ENCODE measurements at regions not wholly inside any gene's neighbourhood (a gene's known extent, or its start where the extent isn't known, plus 50 kb on each side); places are given as distances from the start of the nearest gene placed in this dataset.

GRCh38 chr18:37783771-37784170 lies 218.2 kb upstream of the CELF4 start:
- Mint-ChIP-seq H3K4me1 (ENCODE audit: low read depth) (no peaks in the 10 kb centered on the region), H3K9me3 (no peaks in the 10 kb centered on the region), H3K27ac (no peak overlapping the region), H3K4me3 (no peak overlapping the region), H3K27me3 (no peaks in the 10 kb centered on the region), H3K36me3 (ENCODE audit: low read depth) (no peaks in the 10 kb centered on the region)
- intact Hi-C loops (cut with micrococcal nuclease), result no loop called here

- Mint-ChIP-seq H3K27me3 (no peaks in the 10 kb centered on the region), H3K9me3 (no peaks in the 10 kb centered on the region), H3K4me3 (no peak overlapping the region), H3K4me1 (ENCODE audit: low read depth) (no peaks in the 10 kb centered on the region), H3K27ac (no peak overlapping the region), H3K36me3 (ENCODE audit: low read depth) (no peaks in the 10 kb centered on the region)
- intact Hi-C loops (cut with micrococcal nuclease), result loop anchor here (5.0 kb wide), 1 partner anchor 1793 kb away; no protein-coding TSS in a partner anchor
Observed at GRCh38 chr18:37779220-37779619, 213.6 kb upstream of the CELF4 start.

DNA sequence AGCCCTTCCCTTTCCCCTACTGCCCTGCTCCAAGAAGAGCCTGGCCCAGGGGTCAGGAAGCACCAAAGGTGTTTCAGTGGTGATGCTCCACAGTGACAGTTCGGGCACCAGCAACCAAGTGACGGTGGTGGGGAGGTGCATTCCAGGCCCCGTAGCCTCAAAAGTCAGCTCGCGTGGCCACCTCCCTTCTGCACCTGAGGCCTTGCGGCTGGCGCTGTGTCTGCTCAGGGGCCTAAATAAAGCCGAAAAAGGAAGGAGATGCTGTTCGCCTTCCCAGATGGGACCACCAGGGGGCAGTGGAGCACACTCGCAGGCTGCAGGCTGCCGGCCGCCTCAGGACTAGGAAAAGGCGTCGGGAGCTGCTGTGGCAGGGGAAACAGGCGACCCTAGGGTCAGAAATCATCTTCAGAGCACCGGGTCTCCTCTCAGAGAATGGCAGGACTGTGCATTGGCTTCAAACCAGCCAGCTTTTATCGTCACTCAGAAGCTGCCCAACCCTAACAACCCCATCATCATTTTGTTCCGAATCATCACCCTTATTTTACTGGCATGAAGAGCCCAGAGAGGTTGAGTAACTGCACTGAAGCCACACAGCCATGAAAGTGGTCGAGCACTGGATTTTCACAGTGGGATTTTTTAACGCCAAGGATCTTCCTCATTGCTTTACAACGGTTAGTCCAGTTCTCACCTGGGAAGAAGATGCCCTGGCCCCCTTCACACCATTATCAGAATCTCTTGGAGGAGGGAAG lies 213.0 kb upstream of the CELF4 start:
- intact Hi-C loops (cut with micrococcal nuclease), result loop anchor here (5.0 kb wide), 1 partner anchor 1794 kb away; no protein-coding TSS in a partner anchor
- H3K4me1 Mint-ChIP-seq (ENCODE audit: low read depth), result no peaks in the 10 kb centered on the region
- H3K9me3 Mint-ChIP-seq, result no peaks in the 10 kb centered on the region
- no peak overlapping the region for H3K4me3 Mint-ChIP-seq
- no peak overlapping the region for H3K27ac Mint-ChIP-seq
- no peaks in the 10 kb centered on the region for H3K36me3 Mint-ChIP-seq (ENCODE audit: low read depth)
- no peaks in the 10 kb centered on the region for H3K27me3 Mint-ChIP-seq

- H3K4me3 Mint-ChIP-seq, result no peak overlapping the region
- intact Hi-C loops (cut with micrococcal nuclease), result no loop called here
- no peak overlapping the region for H3K27ac Mint-ChIP-seq
- H3K36me3 Mint-ChIP-seq (ENCODE audit: low read depth), result no peaks in the 10 kb centered on the region
- no peaks in the 10 kb centered on the region for H3K4me1 Mint-ChIP-seq (ENCODE audit: low read depth)
- no peaks in the 10 kb centered on the region for H3K9me3 Mint-ChIP-seq
- no peaks in the 10 kb centered on the region for H3K27me3 Mint-ChIP-seq
Observed at GRCh38 chr18:37769826-37770225, 204.2 kb upstream of the CELF4 start.

- Mint-ChIP-seq H3K4me3 (no peak overlapping the region), H3K36me3 (ENCODE audit: low read depth) (no peaks in the 10 kb centered on the region), H3K27ac (no peak overlapping the region), H3K9me3 (no peaks in the 10 kb centered on the region), H3K4me1 (ENCODE audit: low read depth) (no peaks in the 10 kb centered on the region), H3K27me3 (no peaks in the 10 kb centered on the region)
- intact Hi-C loops (cut with micrococcal nuclease), result no loop called here
Observed at GRCh38 chr18:37764541-37765288, 199.1 kb upstream of the CELF4 start.

GRCh38 chr18:37762076-37762621 lies 196.6 kb upstream of the CELF4 start:
- intact Hi-C loops (cut with micrococcal nuclease), result no loop called here
- H3K27ac Mint-ChIP-seq, result no peak overlapping the region
- H3K36me3 Mint-ChIP-seq (ENCODE audit: low read depth), result no peaks in the 10 kb centered on the region
- no peaks in the 10 kb centered on the region for H3K4me1 Mint-ChIP-seq (ENCODE audit: low read depth)
- no peaks in the 10 kb centered on the region for H3K27me3 Mint-ChIP-seq
- peaks cover 7% of the 10 kb centered on the region for H3K9me3 Mint-ChIP-seq
- no peak overlapping the region for H3K4me3 Mint-ChIP-seq

DNA sequence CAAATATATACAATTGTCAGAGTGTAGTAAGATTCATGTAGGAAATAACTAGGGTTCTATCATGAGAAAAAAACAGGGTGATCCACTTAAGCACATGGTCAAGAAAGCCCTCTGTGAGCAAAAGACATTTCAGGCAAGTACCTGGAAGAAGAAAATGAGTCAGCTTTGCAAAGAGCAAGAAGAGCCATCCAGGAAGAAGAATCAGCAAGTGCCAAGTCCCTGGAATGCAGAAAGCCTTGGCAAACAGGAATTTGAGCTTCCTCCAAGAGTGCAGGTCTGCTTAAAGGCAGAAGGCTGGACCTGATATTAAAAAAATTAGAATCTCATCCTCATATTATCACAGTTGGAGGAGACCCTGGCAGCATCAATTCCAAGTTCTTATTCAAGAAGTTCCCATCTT lies 188.5 kb upstream of the CELF4 start:
- peaks cover 10% of the 10 kb centered on the region for H3K9me3 Mint-ChIP-seq
- no peak overlapping the region for H3K27ac Mint-ChIP-seq
- intact Hi-C loops (cut with micrococcal nuclease), result no loop called here
- H3K4me3 Mint-ChIP-seq, result no peak overlapping the region
- H3K36me3 Mint-ChIP-seq (ENCODE audit: low read depth), result no peaks in the 10 kb centered on the region
- H3K4me1 Mint-ChIP-seq (ENCODE audit: low read depth), result no peaks in the 10 kb centered on the region
- H3K27me3 Mint-ChIP-seq, result no peaks in the 10 kb centered on the region

DNA sequence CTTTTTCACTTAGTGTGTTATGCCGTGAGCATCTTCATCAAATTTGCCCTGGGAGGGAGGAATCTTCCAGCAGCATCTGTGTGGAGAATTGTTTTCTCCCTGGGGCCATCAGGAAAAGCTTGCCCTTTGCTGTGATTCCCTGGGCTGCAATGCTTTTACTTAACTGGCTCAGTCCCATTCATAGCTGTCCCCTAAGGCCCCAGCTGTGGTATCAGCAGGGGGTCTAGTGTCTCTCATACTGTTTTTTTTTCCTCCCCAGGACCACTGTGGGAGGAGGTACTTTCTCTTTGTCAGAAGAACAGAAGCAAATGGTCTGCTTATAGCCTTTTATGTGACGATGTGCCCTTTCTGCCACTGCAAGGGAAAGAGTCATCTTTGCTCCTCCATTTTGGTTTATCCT lies 176.8 kb upstream of the CELF4 start:
- no peak overlapping the region for H3K4me3 Mint-ChIP-seq
- H3K4me1 Mint-ChIP-seq (ENCODE audit: low read depth), result no peaks in the 10 kb centered on the region
- intact Hi-C loops (cut with micrococcal nuclease), result no loop called here
- no peaks in the 10 kb centered on the region for H3K9me3 Mint-ChIP-seq
- H3K36me3 Mint-ChIP-seq (ENCODE audit: low read depth), result no peaks in the 10 kb centered on the region
- H3K27ac Mint-ChIP-seq, result no peak overlapping the region
- no peaks in the 10 kb centered on the region for H3K27me3 Mint-ChIP-seq

- H3K27me3 Mint-ChIP-seq, result no peaks in the 10 kb centered on the region
- H3K4me3 Mint-ChIP-seq, result no peak overlapping the region
- no peaks in the 10 kb centered on the region for H3K36me3 Mint-ChIP-seq (ENCODE audit: low read depth)
- H3K4me1 Mint-ChIP-seq (ENCODE audit: low read depth), result no peaks in the 10 kb centered on the region
- H3K9me3 Mint-ChIP-seq, result no peaks in the 10 kb centered on the region
- H3K27ac Mint-ChIP-seq, result no peak overlapping the region
- intact Hi-C loops (cut with micrococcal nuclease), result no loop called here
Observed at GRCh38 chr18:37741032-37741623, 175.5 kb upstream of the CELF4 start.

DNA sequence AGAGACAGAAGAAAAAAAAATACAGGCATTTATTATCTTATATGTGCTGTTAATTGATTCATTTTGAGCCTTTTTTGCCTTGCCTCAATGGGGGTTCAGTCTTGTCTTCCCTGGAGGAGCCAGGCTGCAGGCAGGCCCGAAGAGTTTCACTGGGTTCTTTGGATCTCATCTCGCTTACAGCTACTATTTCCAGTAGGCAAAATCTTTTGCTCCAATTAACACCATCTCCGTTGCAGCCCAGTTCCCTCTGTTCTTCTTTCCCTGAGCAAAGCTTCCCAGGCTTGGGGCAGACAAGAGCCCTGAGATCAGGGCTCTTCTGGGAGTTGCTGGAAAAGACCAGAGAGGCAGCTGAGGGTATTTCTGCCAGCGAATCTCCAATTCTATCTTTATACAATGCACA lies 168.8 kb upstream of the CELF4 start:
- Mint-ChIP-seq H3K36me3 (ENCODE audit: low read depth) (no peaks in the 10 kb centered on the region), H3K9me3 (no peaks in the 10 kb centered on the region), H3K27me3 (no peaks in the 10 kb centered on the region), H3K4me3 (no peak overlapping the region), H3K27ac (no peak overlapping the region), H3K4me1 (ENCODE audit: low read depth) (no peaks in the 10 kb centered on the region)
- intact Hi-C loops (cut with micrococcal nuclease), result no loop called here

DNA sequence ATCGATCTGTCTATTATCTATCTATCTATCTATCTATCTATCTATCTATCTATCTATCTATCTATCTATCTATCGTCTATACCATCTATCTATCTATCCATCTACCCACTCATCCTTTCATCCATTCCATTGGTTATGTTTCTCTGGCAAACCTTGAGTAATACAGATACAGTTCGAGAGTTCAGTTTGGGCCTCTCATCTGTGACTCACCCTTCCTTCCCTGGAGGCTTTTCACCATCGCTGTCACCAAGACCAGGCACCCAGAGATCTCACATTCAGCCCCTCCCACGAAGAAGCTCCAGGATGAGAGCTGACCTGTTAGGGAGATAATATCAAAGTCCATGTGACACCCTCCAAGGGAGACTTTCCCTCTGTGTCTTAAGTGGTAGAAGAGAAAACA lies 164.1 kb upstream of the CELF4 start:
- Mint-ChIP-seq H3K27me3 (no peaks in the 10 kb centered on the region), H3K27ac (no peak overlapping the region), H3K9me3 (no peaks in the 10 kb centered on the region), H3K36me3 (ENCODE audit: low read depth) (no peaks in the 10 kb centered on the region), H3K4me1 (ENCODE audit: low read depth) (no peaks in the 10 kb centered on the region), H3K4me3 (no peak overlapping the region)
- intact Hi-C loops (cut with micrococcal nuclease), result no loop called here

DNA sequence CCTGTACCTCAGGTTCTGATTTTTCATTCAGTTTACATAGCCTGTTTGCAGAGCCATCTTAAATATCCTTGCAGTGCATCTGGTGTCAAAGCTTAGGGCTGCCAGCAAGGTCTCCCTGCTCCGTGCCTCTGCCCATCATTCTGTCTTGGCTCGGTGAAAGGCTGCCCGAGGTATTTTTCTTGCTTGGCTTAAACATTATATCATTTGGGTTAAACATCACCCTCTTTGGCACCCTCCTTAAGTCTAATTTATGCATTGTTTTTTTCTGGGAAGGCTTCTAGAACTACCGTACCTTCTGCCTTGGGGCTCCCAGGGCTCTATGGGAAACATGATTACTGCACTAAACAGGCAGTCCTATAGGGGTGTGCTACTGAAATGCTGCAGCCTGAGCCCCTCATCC lies 158.6 kb upstream of the CELF4 start:
- Mint-ChIP-seq H3K4me1 (ENCODE audit: low read depth) (peaks cover 8% of the 10 kb centered on the region), H3K9me3 (no peaks in the 10 kb centered on the region), H3K4me3 (no peak overlapping the region), H3K27ac (no peak overlapping the region), H3K36me3 (ENCODE audit: low read depth) (no peaks in the 10 kb centered on the region), H3K27me3 (no peaks in the 10 kb centered on the region)
- intact Hi-C loops (cut with micrococcal nuclease), result no loop called here

DNA sequence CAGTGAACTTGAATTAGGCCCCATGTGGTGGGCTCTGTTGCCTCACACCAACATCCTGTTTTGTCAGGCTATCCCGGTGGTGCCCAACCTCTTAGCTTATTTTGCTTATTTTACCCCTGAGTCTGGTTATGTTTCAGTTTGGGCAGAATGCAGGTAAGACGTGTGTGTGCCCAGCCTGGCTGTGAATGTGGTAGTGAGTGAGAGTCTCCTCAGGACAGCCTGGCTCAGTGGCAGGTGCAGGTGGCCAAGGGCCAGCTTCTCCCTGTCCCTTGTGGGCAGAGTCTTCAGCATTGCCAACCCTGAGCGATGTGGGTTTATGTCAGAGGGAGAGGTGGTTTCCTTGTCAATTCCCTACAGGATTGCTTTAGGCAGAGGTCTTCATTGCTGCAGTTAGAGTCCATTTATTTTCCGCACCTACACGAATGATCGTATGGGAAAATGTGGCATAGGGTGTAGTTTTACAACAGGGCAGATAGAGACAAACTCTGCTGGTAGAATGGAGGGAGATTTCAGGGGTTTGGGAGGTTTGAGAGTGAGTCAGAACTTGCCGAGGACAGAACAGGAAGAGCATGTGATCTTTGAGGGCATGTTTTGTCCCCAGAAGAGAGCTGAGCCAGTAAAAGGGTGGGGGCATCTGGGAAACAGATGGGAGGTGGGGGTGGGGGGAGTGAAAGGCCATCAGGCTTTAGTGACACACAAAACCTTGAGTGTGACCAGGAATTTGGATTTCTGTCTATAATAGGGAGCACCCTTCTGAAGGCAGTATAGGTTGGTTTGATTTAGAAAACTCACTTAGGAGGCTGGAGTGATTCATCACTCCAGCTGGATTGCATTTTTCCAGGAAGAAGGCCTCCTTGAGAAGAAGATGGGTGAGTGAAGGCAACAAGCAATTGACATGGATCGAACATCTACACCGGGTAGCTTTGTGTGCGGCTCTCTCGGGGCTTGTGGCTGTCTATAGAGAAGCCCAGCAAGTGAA lies 156.2 kb upstream of the CELF4 start:
- Mint-ChIP-seq H3K9me3 (no peaks in the 10 kb centered on the region), H3K36me3 (ENCODE audit: low read depth) (no peaks in the 10 kb centered on the region), H3K27me3 (no peaks in the 10 kb centered on the region), H3K27ac (no peak overlapping the region), H3K4me3 (no peak overlapping the region), H3K4me1 (ENCODE audit: low read depth) (peaks cover 8% of the 10 kb centered on the region)
- intact Hi-C loops (cut with micrococcal nuclease), result no loop called here

All from dendritic cell treated with granulocyte-macrophage colony-stimulating factor and Interleukin-4, amounts not matched to agents 40 ng/mL and 50 ng/mL, for 4 days (primary cell).